ENCODE measurements at regions not wholly inside any gene's neighbourhood (a gene's known extent, or its start where the extent isn't known, plus 50 kb on each side); places are given as distances from the start of the nearest gene placed in this dataset.
"Not testable (repeated sequence)": the region's sequence is repeated elsewhere in the genome, so short reads cannot be mapped to it uniquely, and the experiment has no call there.

GRCh38 chr1:73727036-73727435 is 470.9 kb downstream of the LRRIQ3 start:
- no peak for DNase-seq (ENCODE audit: low spot score)
- H3K27ac Mint-ChIP-seq, result no peak overlapping the region
- peaks cover 4% of the 10 kb centered on the region for H3K9me3 Mint-ChIP-seq
- H3K4me3 Mint-ChIP-seq, result no peak overlapping the region
- no peaks in the 10 kb centered on the region for H3K4me1 Mint-ChIP-seq (ENCODE audit: low read depth)
- no peaks in the 10 kb centered on the region for H3K27me3 Mint-ChIP-seq (ENCODE audit: low read depth)
- H3K36me3 Mint-ChIP-seq (ENCODE audit: low read depth), result no peaks in the 10 kb centered on the region

GRCh38 chr1:73722055-73722454 is 475.9 kb downstream of the LRRIQ3 start:
- H3K27ac Mint-ChIP-seq, result no peak overlapping the region
- H3K9me3 Mint-ChIP-seq, result peaks cover 10% of the 10 kb centered on the region
- no peaks in the 10 kb centered on the region for H3K4me1 Mint-ChIP-seq (ENCODE audit: low read depth)
- H3K27me3 Mint-ChIP-seq (ENCODE audit: low read depth), result no peaks in the 10 kb centered on the region
- H3K36me3 Mint-ChIP-seq (ENCODE audit: low read depth), result no peaks in the 10 kb centered on the region
- no peak for DNase-seq (ENCODE audit: low spot score)
- no peak overlapping the region for H3K4me3 Mint-ChIP-seq

- no peaks in the 10 kb centered on the region for H3K4me1 Mint-ChIP-seq (ENCODE audit: low read depth)
- no peaks in the 10 kb centered on the region for H3K27me3 Mint-ChIP-seq (ENCODE audit: low read depth)
- H3K9me3 Mint-ChIP-seq, result peaks cover 10% of the 10 kb centered on the region
- DNase-seq (ENCODE audit: low spot score), result no peak
- H3K27ac Mint-ChIP-seq, result no peak overlapping the region
- H3K4me3 Mint-ChIP-seq, result no peak overlapping the region
- no peaks in the 10 kb centered on the region for H3K36me3 Mint-ChIP-seq (ENCODE audit: low read depth)
These were observed 480.0 kb downstream of the LRRIQ3 start for GRCh38 chr1:73717976-73718375.

- no peaks in the 10 kb centered on the region for H3K27me3 Mint-ChIP-seq (ENCODE audit: low read depth)
- no peaks in the 10 kb centered on the region for H3K9me3 Mint-ChIP-seq
- H3K4me1 Mint-ChIP-seq (ENCODE audit: low read depth), result no peaks in the 10 kb centered on the region
- H3K36me3 Mint-ChIP-seq (ENCODE audit: low read depth), result no peaks in the 10 kb centered on the region
- DNase-seq (ENCODE audit: low spot score), result no peak
- H3K27ac Mint-ChIP-seq, result no peak overlapping the region
- no peak overlapping the region for H3K4me3 Mint-ChIP-seq
These were observed 486.9 kb downstream of the LRRIQ3 start for GRCh38 chr1:73711089-73711488.

DNA sequence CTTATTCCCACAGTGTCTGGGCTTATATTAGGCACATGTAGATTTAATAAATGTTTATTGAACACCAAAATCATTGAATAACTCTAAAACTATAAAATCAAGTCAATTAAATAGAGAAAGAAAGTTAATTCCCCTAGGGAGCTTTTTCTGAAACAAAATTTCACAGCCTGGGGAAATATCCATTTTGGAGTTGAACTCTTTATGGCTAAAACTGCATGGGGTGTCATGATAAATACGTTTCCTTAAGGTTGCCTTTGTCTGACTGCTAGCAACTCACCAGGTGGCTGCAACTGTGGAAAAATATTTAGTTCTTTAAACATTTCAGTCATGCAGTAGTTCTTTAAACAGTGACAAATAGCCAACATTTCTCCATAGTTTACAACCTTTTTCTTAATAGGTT is 496.1 kb downstream of the LRRIQ3 start:
- DNase-seq (ENCODE audit: low spot score), result no peak
- Mint-ChIP-seq H3K27me3 (ENCODE audit: low read depth) (no peaks in the 10 kb centered on the region), H3K36me3 (ENCODE audit: low read depth) (no peaks in the 10 kb centered on the region), H3K27ac (no peak overlapping the region), H3K9me3 (no peaks in the 10 kb centered on the region), H3K4me1 (ENCODE audit: low read depth) (no peaks in the 10 kb centered on the region), H3K4me3 (no peak overlapping the region)

- no peaks in the 10 kb centered on the region for H3K27me3 Mint-ChIP-seq (ENCODE audit: low read depth)
- H3K36me3 Mint-ChIP-seq (ENCODE audit: low read depth), result no peaks in the 10 kb centered on the region
- H3K9me3 Mint-ChIP-seq, result no peaks in the 10 kb centered on the region
- no peaks in the 10 kb centered on the region for H3K4me1 Mint-ChIP-seq (ENCODE audit: low read depth)
- H3K27ac Mint-ChIP-seq, result no peak overlapping the region
- H3K4me3 Mint-ChIP-seq, result no peak overlapping the region
- DNase-seq (ENCODE audit: low spot score), result no peak
These were observed 521.8 kb downstream of the LRRIQ3 start for GRCh38 chr1:73676186-73676585.

DNA sequence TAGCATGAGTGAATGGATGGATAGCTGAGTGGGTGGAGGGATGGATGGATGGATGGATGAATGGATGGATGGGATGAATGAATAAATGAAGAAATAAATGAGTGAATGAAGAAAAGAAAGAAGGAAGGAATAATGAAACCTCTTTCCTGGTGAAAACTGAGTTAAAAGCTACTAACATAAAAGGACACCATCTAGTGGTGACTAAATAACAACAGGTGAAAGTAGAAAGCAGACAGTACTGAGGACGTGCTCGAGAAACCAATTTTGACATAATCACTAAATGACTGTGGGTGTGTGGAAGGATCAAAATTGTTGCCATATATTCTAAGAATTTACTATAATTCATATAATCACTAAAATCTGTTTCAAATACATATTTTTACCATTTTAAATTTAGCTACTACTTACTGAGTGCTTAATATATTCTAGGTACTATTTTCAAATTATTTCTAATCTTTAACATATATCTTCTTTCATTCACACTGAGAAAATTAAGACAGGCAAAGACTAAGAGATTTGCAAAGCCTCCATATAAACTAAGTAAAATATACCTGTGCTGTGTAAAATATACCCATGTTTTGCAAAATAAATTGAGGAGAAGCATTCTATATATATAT is 522.9 kb downstream of the LRRIQ3 start:
- Mint-ChIP-seq H3K27me3 (ENCODE audit: low read depth) (no peaks in the 10 kb centered on the region), H3K4me3 (no peak overlapping the region), H3K4me1 (ENCODE audit: low read depth) (no peaks in the 10 kb centered on the region), H3K27ac (no peak overlapping the region), H3K36me3 (ENCODE audit: low read depth) (no peaks in the 10 kb centered on the region), H3K9me3 (no peaks in the 10 kb centered on the region)
- no peak for DNase-seq (ENCODE audit: low spot score)

DNA sequence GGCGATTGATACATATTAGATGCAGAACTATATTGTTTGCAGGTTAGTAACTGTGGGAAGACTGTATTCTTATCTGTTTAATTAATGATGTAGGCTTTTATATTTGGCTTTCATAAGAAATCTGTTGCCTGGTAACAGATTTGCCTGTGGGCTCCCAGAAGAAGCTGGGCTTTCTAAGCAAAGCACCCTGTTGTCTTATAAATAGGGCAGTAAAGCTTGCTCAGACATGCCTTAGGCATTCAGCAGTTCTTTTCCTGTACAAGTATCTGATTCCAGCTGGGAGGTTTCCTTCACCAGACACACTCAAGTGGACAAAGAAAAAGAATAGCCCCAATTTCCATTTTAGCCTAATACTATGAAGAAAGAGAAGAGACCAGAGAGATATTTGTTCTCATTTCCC is 524.0 kb downstream of the LRRIQ3 start:
- Mint-ChIP-seq H3K4me3 (no peak overlapping the region), H3K36me3 (ENCODE audit: low read depth) (no peaks in the 10 kb centered on the region), H3K27me3 (ENCODE audit: low read depth) (no peaks in the 10 kb centered on the region), H3K4me1 (ENCODE audit: low read depth) (no peaks in the 10 kb centered on the region), H3K27ac (no peak overlapping the region), H3K9me3 (no peaks in the 10 kb centered on the region)
- no peak for DNase-seq (ENCODE audit: low spot score)

DNA sequence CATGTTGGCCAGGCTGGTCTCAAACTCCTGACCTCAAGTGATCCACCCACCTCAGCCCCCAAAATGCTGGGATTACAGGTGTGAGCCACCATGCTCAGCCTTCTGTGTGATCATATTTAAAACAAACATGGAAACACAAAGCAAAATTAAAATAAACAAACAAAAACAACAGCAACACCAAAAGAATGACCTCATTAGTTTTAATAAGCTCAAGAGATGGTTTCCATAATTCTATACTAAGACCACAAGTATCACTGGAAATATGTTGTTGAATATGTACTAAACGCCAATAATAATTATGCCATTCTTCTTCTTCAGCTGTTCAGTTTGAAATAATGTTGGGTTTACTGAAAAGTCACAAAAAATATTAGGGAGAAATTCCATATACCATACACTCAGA is 526.4 kb downstream of the LRRIQ3 start:
- H3K4me3 Mint-ChIP-seq, result no peak overlapping the region
- H3K27me3 Mint-ChIP-seq (ENCODE audit: low read depth), result no peaks in the 10 kb centered on the region
- DNase-seq (ENCODE audit: low spot score), result no peak
- no peaks in the 10 kb centered on the region for H3K4me1 Mint-ChIP-seq (ENCODE audit: low read depth)
- H3K27ac Mint-ChIP-seq, result no peak overlapping the region
- no peaks in the 10 kb centered on the region for H3K9me3 Mint-ChIP-seq
- H3K36me3 Mint-ChIP-seq (ENCODE audit: low read depth), result no peaks in the 10 kb centered on the region

DNA sequence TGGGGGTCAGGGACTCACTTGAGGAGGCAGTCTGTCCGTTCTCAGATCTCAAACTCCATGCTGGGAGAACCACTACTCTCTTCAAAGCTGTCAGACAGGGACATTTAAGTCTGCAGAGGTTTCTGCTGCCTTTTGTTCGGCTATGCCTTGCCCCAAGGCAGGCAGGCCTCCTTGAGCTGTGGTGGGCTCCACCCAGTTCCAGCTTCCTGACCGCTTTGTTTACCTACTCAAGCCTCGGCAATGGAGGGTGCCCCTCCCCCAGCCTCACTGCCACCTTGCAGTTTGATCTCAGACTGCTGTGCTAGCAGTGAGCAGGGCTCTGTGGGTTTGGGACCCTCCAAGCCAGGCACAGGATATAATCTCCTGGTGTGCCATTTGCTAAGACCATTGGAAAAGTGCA is 530.0 kb downstream of the LRRIQ3 start:
- H3K27me3 Mint-ChIP-seq (ENCODE audit: low read depth); H3K4me1 Mint-ChIP-seq (ENCODE audit: low read depth); H3K9me3 Mint-ChIP-seq; H3K36me3 Mint-ChIP-seq (ENCODE audit: low read depth); H3K27ac Mint-ChIP-seq; H3K4me3 Mint-ChIP-seq; DNase-seq (ENCODE audit: low spot score): not testable (repeated sequence)

DNA sequence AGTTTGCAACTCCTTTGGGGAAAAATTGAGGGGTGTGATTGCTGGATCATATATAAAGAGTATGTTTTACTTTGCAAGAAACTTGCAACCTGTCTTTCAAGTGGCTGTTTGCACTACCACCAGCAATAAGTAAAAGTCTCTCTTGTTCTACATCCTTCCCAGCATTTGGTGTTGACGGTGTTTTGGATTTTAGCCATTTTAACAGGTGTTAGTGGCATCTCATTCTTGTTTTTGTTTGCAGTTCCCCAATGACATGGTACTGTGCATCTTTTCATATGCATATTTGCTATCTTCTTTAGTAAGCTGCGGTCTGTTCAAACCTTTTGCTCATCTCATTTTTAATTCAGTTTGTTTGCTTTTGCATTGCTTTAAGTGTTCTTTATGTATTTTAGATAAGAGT is 535.5 kb downstream of the LRRIQ3 start:
- Mint-ChIP-seq H3K27ac (no peak overlapping the region), H3K36me3 (ENCODE audit: low read depth) (no peaks in the 10 kb centered on the region), H3K4me3 (no peak overlapping the region)

GRCh38 chr1:73659136-73659535 is 538.8 kb downstream of the LRRIQ3 start:
- Mint-ChIP-seq H3K27ac (no peak overlapping the region), H3K9me3 (no peaks in the 10 kb centered on the region), H3K36me3 (ENCODE audit: low read depth) (no peaks in the 10 kb centered on the region), H3K27me3 (ENCODE audit: low read depth) (no peaks in the 10 kb centered on the region), H3K4me1 (ENCODE audit: low read depth) (no peaks in the 10 kb centered on the region), H3K4me3 (no peak overlapping the region)
- no peak for DNase-seq (ENCODE audit: low spot score)

More for the DNA sequence above, 535.5 kb downstream of the LRRIQ3 start:
- DNase-seq (ENCODE audit: low spot score), result no peak
- H3K9me3 Mint-ChIP-seq, result no peaks in the 10 kb centered on the region
- H3K4me1 Mint-ChIP-seq (ENCODE audit: low read depth), result no peaks in the 10 kb centered on the region
- no peaks in the 10 kb centered on the region for H3K27me3 Mint-ChIP-seq (ENCODE audit: low read depth)

DNA sequence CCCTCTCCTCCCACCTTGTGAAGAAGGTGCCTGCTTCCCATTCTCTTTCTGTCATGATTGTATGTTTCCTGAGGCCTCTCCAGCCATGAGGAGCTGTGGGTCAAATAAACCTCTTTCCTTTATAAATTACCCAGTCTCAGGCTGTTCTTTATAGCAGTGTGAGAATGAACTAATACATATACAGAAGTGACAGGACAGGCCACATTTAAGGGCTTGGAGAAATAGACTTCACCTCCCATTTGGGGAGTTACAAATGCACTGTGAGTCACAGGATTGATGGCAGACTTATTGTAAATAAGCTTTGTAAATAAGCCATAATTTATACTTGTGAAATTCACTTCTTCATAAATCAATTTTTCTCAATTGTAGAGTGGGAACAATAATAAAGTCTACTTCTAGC is 543.3 kb downstream of the LRRIQ3 start:
- H3K4me3 Mint-ChIP-seq, result no peak overlapping the region
- no peaks in the 10 kb centered on the region for H3K4me1 Mint-ChIP-seq (ENCODE audit: low read depth)
- no peak overlapping the region for H3K27ac Mint-ChIP-seq
- no peak for DNase-seq (ENCODE audit: low spot score)
- no peaks in the 10 kb centered on the region for H3K27me3 Mint-ChIP-seq (ENCODE audit: low read depth)
- H3K9me3 Mint-ChIP-seq, result no peaks in the 10 kb centered on the region
- H3K36me3 Mint-ChIP-seq (ENCODE audit: low read depth), result no peaks in the 10 kb centered on the region

- DNase-seq (ENCODE audit: low spot score), result no peak
- no peaks in the 10 kb centered on the region for H3K9me3 Mint-ChIP-seq
- no peaks in the 10 kb centered on the region for H3K27me3 Mint-ChIP-seq (ENCODE audit: low read depth)
- H3K36me3 Mint-ChIP-seq (ENCODE audit: low read depth), result no peaks in the 10 kb centered on the region
- no peaks in the 10 kb centered on the region for H3K4me1 Mint-ChIP-seq (ENCODE audit: low read depth)
- no peak overlapping the region for H3K27ac Mint-ChIP-seq
- no peak overlapping the region for H3K4me3 Mint-ChIP-seq
These were observed 553.8 kb downstream of the LRRIQ3 start for GRCh38 chr1:73644198-73644597.

DNA sequence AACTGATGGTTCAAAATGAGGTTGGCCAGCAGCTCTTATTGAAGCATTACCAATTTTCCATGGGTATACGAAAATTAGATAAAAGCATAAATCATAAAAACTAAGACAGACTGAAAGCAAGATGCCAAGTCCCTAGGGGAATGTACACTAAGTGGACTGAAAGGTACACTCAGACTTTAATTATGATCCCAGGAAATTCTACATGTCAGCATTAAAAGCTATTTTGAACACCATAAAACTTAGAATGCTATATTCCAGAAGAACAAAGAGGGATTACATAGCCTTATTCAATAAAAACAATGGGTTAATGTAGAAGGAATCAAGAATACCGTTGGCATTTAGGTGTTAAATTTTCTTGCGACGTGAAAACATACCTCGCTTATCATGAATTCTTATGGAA is 558.5 kb downstream of the LRRIQ3 start:
- peaks cover 5% of the 10 kb centered on the region for H3K9me3 Mint-ChIP-seq
- no peaks in the 10 kb centered on the region for H3K27me3 Mint-ChIP-seq (ENCODE audit: low read depth)
- no peaks in the 10 kb centered on the region for H3K4me1 Mint-ChIP-seq (ENCODE audit: low read depth)
- no peak overlapping the region for H3K4me3 Mint-ChIP-seq
- no peak overlapping the region for H3K27ac Mint-ChIP-seq
- DNase-seq (ENCODE audit: low spot score), result no peak
- H3K36me3 Mint-ChIP-seq (ENCODE audit: low read depth), result no peaks in the 10 kb centered on the region

Data from T-helper 2 cell treated with Interferon-gamma antibody and Interleukin-4, amounts not matched to agents 5 μg/mL and 100 μg/mL, for 36 hours (primary cell).